GM18511 (cell line): ENCODE measurements at regions not wholly inside any gene's neighbourhood (a gene's known extent, or its start where the extent isn't known, plus 50 kb on each side); places are given as distances from the start of the nearest gene placed in this dataset.

ENCODE experiments used
- ATAC-seq: cut with Tn5 transposase; IDR thresholded peaks from one replicate; pipeline ENCODE4 v1.9.1; 2021; ENCODE audit warnings: mild to moderate bottlenecking, moderate library complexity; ENCODE audit not compliant: unreplicated experiment

GRCh38 chrX:39829965-39830364 is 267.8 kb downstream of the BCOR start:
- no peak for ATAC-seq

- ATAC-seq: no peak
These were observed 267.3 kb downstream of the BCOR start for GRCh38 chrX:39830414-39830813.

GRCh38 chrX:39832211-39832610 is 265.5 kb downstream of the BCOR start:
- no peak for ATAC-seq

GRCh38 chrX:39834600-39834999 is 263.2 kb downstream of the BCOR start:
- ATAC-seq: no peak

- no peak for ATAC-seq
These were observed 262.5 kb downstream of the BCOR start for GRCh38 chrX:39835241-39835640.

- no peak for ATAC-seq
These were observed 262.0 kb downstream of the BCOR start for GRCh38 chrX:39835776-39836175.

GRCh38 chrX:39836802-39837420 is 260.8 kb downstream of the BCOR start:
- no peak for ATAC-seq

GRCh38 chrX:39837688-39838087 is 260.1 kb downstream of the BCOR start:
- no peak for ATAC-seq

GRCh38 chrX:39839371-39839770 is 258.4 kb downstream of the BCOR start:
- ATAC-seq: no peak

GRCh38 chrX:39840133-39840532 is 257.6 kb downstream of the BCOR start:
- ATAC-seq: no peak

- no peak for ATAC-seq
These were observed 257.1 kb downstream of the BCOR start for GRCh38 chrX:39840581-39841093.

- ATAC-seq: no peak
These were observed 256.2 kb downstream of the BCOR start for GRCh38 chrX:39841604-39842003.

GRCh38 chrX:39842281-39842973 is 255.3 kb downstream of the BCOR start:
- no peak for ATAC-seq

GRCh38 chrX:39843318-39843717 is 254.4 kb downstream of the BCOR start:
- no peak for ATAC-seq

GRCh38 chrX:39845233-39845632 is 252.5 kb downstream of the BCOR start:
- ATAC-seq: no peak

GRCh38 chrX:39846460-39846859 is 251.3 kb downstream of the BCOR start:
- no peak for ATAC-seq

GRCh38 chrX:39848243-39848642 is 249.5 kb downstream of the BCOR start:
- ATAC-seq: no peak

GRCh38 chrX:39848900-39849299 is 248.9 kb downstream of the BCOR start:
- no peak for ATAC-seq

- ATAC-seq: no peak
These were observed 247.5 kb downstream of the BCOR start for GRCh38 chrX:39850209-39850608.

- ATAC-seq: no peak
These were observed 247.1 kb downstream of the BCOR start for GRCh38 chrX:39850630-39851152.

- ATAC-seq: no peak
These were observed 245.9 kb downstream of the BCOR start for GRCh38 chrX:39851745-39852455.

GRCh38 chrX:39852491-39852890 is 245.3 kb downstream of the BCOR start:
- ATAC-seq: no peak
